PC-3 (cell line): ENCODE measurements at regions not wholly inside any gene's neighbourhood (a gene's known extent, or its start where the extent isn't known, plus 50 kb on each side); places are given as distances from the start of the nearest gene placed in this dataset.

Source experiments
- ATAC-seq: fragments of 200-7000 bp; cut with Tn5 transposase; 2 replicates; pipeline ENCODE4 v1.9.1; 2020; ENCODE audit warnings: mild to moderate bottlenecking, moderate library complexity
- BruUV-seq: library from RNA; stranded (reverse); fragments of 400-500 nt; replicated peaks from 2 replicates; lab custom pipeline; 2021; lab: Mats Ljungman, UMichigan
- CTCF ChIA-PET: fragments of 300-600 bp; sonication (Branson Sonifier 250); formaldehyde crosslinking; loops from one replicate; lab custom pipeline; 2022; ENCODE audit warnings: antibody characterized with exemption; lab: Charles Lee
- POLR2A ChIA-PET: fragments of 300-600 bp; sonication (Branson Sonifier 250); formaldehyde crosslinking; loops from one replicate; lab custom pipeline; 2022; ENCODE audit warnings: antibody characterized with exemption; ENCODE audit not compliant: unreplicated experiment; lab: Charles Lee
- DNase-seq: peaks from one replicate; pipeline ENCODE4 v3.0.0-alpha.2; 2015
- H2AFZ ChIP-seq: fragments of 300-600 bp; sonication (generic); 2 replicates; pipeline ENCODE4 v1.6.0; 2016; ENCODE audit warnings: antibody characterized with exemption, low read length
- H3F3A ChIP-seq: fragments of 300-600 bp; sonication (generic); one replicate; pipeline ENCODE4 v1.6.0; 2017; ENCODE audit warnings: antibody characterized with exemption, low read length, control low read depth, mild to moderate bottlenecking; ENCODE audit not compliant: unreplicated experiment
- H3K27ac ChIP-seq: fragments of 300-600 bp; sonication (generic); 2 replicates; pipeline ENCODE4 v1.5.1; 2016; ENCODE audit warnings: mild to moderate bottlenecking, low read length
- H3K27me3 ChIP-seq: fragments of 300-600 bp; sonication (generic); 2 replicates; pipeline ENCODE4 v1.6.1; 2016; ENCODE audit warnings: low read length, mixed read lengths
- H3K36me3 ChIP-seq: fragments of 300-600 bp; sonication (generic); 2 replicates; pipeline ENCODE4 v1.6.1; 2016; ENCODE audit warnings: low read depth, mixed run types, low read length, mixed read lengths
- H3K4me1 ChIP-seq: fragments of 300-600 bp; sonication (generic); 2 replicates; pipeline ENCODE4 v1.5.1; 2016; ENCODE audit warnings: low read length; ENCODE audit not compliant: insufficient read depth
- H3K4me2 ChIP-seq: fragments of 300-600 bp; sonication (generic); 2 replicates; pipeline ENCODE4 v1.6.0; 2016; ENCODE audit warnings: low read length
- H3K4me3 ChIP-seq: fragments of 300-600 bp; sonication (generic); 2 replicates; pipeline ENCODE4 v1.5.1; 2016; ENCODE audit warnings: mild to moderate bottlenecking, low read length, mixed read lengths
- H3K79me2 ChIP-seq: fragments of 300-600 bp; sonication (generic); 2 replicates; pipeline ENCODE4 v1.6.1; 2017; ENCODE audit warnings: low read length, mixed read lengths
- H3K9ac ChIP-seq: fragments of 300-600 bp; sonication (generic); 2 replicates; pipeline ENCODE4 v1.6.0; 2016; ENCODE audit warnings: mild to moderate bottlenecking, low read length
- H3K9me2 ChIP-seq: fragments of 300-600 bp; sonication (generic); replicated peaks from 2 replicates; pipeline ENCODE4 v1.6.1; 2016; ENCODE audit warnings: mixed run types, low read length, mixed read lengths
- H3K9me3 ChIP-seq: fragments of 300-600 bp; sonication (generic); 2 replicates; pipeline ENCODE4 v1.6.1; 2016; ENCODE audit warnings: low read length, mixed read lengths
- H4K20me1 ChIP-seq: fragments of 300-600 bp; sonication (generic); 2 replicates; pipeline ENCODE4 v1.6.1; 2016; ENCODE audit warnings: low read length, mixed read lengths
- EZH2 ChIP-seq: fragments of 300-600 bp; sonication (generic); IDR thresholded peaks from one replicate; pipeline ENCODE4 v1.6.1; 2017; ENCODE audit warnings: antibody characterized with exemption, mild to moderate bottlenecking, low read length; ENCODE audit not compliant: unreplicated experiment
- EZH2phosphoT487 ChIP-seq: fragments of 300-600 bp; sonication (generic); IDR thresholded peaks from 2 replicates; pipeline ENCODE4 v1.6.1; 2018; ENCODE audit warnings: mild to moderate bottlenecking, antibody characterized with exemption, low read length, borderline replicate concordance
- intact Hi-C: fragments of 100-400 bp; cut with micrococcal nuclease; formaldehyde crosslinking; loops from 2 replicates; pipeline ENCODE4 v1.9.0; 2023
- TF ChIP-seq, protein P1 (sequence below): fragments of 300-600 bp; sonication (generic); conservative IDR thresholded peaks from 2 replicates; pipeline ENCODE4 v1.5.1; 2017; ENCODE audit warnings: antibody characterized with exemption, low read depth, mild to moderate bottlenecking, low read length

DNA sequence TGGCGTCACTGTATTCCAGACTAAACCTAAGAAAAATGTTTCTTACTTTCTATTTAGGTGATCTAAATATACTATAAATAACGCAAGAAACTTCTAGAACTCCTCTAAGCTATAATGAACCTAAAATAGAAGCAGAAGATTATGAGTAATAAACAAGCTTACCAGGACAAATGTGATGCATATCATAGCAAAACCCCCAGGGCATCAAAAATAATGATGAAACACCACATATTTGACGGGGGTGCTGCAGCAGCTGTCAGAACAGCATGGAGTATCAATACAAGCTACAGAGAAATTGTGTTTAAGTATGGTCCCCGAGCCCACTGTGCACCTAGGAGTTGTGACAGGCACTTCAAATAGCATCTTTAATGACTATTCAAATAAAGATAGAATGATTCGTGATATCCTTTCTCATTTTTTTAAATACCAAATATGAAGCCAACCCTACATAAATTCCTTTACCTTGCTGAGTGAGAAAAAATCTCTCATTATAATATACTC lies 337.3 kb downstream of the CENPC start:
- TF ChIP-seq EZH2phosphoT487: no peak
- no peak for TF ChIP-seq EZH2
- TF ChIP-seq, protein P1, sequence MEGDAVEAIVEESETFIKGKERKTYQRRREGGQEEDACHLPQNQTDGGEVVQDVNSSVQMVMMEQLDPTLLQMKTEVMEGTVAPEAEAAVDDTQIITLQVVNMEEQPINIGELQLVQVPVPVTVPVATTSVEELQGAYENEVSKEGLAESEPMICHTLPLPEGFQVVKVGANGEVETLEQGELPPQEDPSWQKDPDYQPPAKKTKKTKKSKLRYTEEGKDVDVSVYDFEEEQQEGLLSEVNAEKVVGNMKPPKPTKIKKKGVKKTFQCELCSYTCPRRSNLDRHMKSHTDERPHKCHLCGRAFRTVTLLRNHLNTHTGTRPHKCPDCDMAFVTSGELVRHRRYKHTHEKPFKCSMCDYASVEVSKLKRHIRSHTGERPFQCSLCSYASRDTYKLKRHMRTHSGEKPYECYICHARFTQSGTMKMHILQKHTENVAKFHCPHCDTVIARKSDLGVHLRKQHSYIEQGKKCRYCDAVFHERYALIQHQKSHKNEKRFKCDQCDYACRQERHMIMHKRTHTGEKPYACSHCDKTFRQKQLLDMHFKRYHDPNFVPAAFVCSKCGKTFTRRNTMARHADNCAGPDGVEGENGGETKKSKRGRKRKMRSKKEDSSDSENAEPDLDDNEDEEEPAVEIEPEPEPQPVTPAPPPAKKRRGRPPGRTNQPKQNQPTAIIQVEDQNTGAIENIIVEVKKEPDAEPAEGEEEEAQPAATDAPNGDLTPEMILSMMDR: no peak
- no peaks in the 10 kb centered on the region for H3K4me1 ChIP-seq
- H2AFZ ChIP-seq: no peak overlapping the region
- H4K20me1 ChIP-seq: no peaks in the 10 kb centered on the region
- no peak overlapping the region for H3K27ac ChIP-seq
- ATAC-seq: no peak
- H3K79me2 ChIP-seq: no peaks in the 10 kb centered on the region
- H3K4me3 ChIP-seq: no peak overlapping the region
- no peaks in the 10 kb centered on the region for H3K9me3 ChIP-seq
- no peaks in the 10 kb centered on the region for H3K36me3 ChIP-seq
- intact Hi-C loops: no loop called here
- DNase-seq: no peak
- H3K9me2 ChIP-seq: no peaks in the 10 kb centered on the region
- no peak overlapping the region for H3K9ac ChIP-seq
- H3K27me3 ChIP-seq: no peaks in the 10 kb centered on the region
- H3K4me2 ChIP-seq: no peak overlapping the region
- BruUV-seq: no TSS peak
- ChIA-PET CTCF (interaction anchor here (0.5 kb wide), 1 partner anchor 119 kb away, joined by 3 read pairs; no protein-coding TSS in a partner anchor), POLR2A (no interaction called here)
- H3F3A ChIP-seq: no peaks in the 10 kb centered on the region

DNA sequence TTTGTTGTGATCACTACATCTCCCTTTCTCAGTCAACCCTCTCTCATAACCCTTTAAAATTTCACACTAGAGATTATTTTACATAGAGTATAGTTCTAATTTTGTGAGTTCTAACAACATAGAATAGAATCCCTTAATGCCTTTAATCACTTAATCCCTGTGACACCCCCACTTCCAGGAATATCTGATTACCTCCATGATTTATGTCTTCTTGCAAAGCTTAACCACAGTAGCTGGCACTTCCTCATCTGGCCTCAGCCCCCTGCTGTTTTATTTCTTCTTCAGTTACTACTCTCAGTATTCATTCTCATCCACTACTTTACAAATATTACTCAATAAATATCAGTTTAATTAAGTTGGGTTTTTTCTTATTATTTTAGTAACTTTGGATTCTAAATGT lies 340.9 kb downstream of the CENPC start:
- H2AFZ ChIP-seq: no peak overlapping the region
- H3K9me2 ChIP-seq: no peaks in the 10 kb centered on the region
- no peaks in the 10 kb centered on the region for H3K79me2 ChIP-seq
- no peak overlapping the region for H3K4me3 ChIP-seq
- no TSS peak for BruUV-seq
- POLR2A ChIA-PET: no interaction called here
- no peak for DNase-seq
- no peak for ATAC-seq
- intact Hi-C loops: no loop called here
- no peak overlapping the region for H3K27ac ChIP-seq
- no peaks in the 10 kb centered on the region for H3K27me3 ChIP-seq
- H3K9me3 ChIP-seq: no peaks in the 10 kb centered on the region
- H3K36me3 ChIP-seq: no peaks in the 10 kb centered on the region
- no peaks in the 10 kb centered on the region for H3K4me1 ChIP-seq
- no peaks in the 10 kb centered on the region for H4K20me1 ChIP-seq
- no peak overlapping the region for H3K9ac ChIP-seq
- TF ChIP-seq EZH2phosphoT487: no peak
- TF ChIP-seq, protein P1: no peak
- no peak for TF ChIP-seq EZH2
- H3K4me2 ChIP-seq: no peak overlapping the region
- no peaks in the 10 kb centered on the region for H3F3A ChIP-seq
- CTCF ChIA-PET: no interaction called here

DNA sequence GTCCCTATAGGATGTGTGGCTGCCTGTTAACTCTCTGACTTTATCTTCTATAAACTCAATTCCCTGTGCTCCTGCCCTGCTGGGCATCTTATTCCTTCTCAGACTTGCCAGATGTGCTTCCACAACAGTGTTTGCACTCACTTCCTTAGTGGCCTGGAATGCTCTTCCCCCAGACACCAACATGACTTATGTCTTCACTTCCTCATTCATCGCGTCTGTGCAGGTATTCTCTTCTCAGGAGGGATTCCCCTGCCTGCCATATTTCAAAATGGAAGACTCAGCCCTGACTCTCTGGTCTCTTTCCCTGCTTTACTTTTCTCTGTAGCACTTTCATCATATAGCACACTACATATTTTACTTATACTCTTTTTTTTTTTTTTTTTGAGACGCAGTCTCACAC lies 344.0 kb downstream of the CENPC start:
- no peak overlapping the region for H3K9ac ChIP-seq
- CTCF ChIA-PET: interaction anchor here (0.6 kb wide), 1 partner anchor 510 kb away, joined by 13 read pairs; no protein-coding TSS in a partner anchor
- no peaks in the 10 kb centered on the region for H3K9me3 ChIP-seq
- H3K36me3 ChIP-seq: no peaks in the 10 kb centered on the region
- intact Hi-C loops: no loop called here
- H3K4me1 ChIP-seq: no peaks in the 10 kb centered on the region
- no peak overlapping the region for H2AFZ ChIP-seq
- POLR2A ChIA-PET: no interaction called here
- H4K20me1 ChIP-seq: no peaks in the 10 kb centered on the region
- TF ChIP-seq EZH2phosphoT487 (no peak), EZH2 (no peak)
- TF ChIP-seq, protein P1: no peak
- no peak for ATAC-seq
- no peak overlapping the region for H3K27ac ChIP-seq
- H3K79me2 ChIP-seq: no peaks in the 10 kb centered on the region
- no peak overlapping the region for H3K4me2 ChIP-seq
- no peaks in the 10 kb centered on the region for H3K9me2 ChIP-seq
- no peak for DNase-seq
- H3K27me3 ChIP-seq: no peaks in the 10 kb centered on the region
- no peak overlapping the region for H3K4me3 ChIP-seq
- no TSS peak for BruUV-seq
- H3F3A ChIP-seq: no peaks in the 10 kb centered on the region
